Activated naive CD8-positive, alpha-beta T cell treated with anti-CD3 and anti-CD28 coated beads, Interleukin-2, amount 10 ng/mL, durations not matched to agents 7 days and 5 days (primary cell): ENCODE measurements at regions not wholly inside any gene's neighbourhood (a gene's known extent, or its start where the extent isn't known, plus 50 kb on each side); places are given as distances from the start of the nearest gene placed in this dataset.
"Not testable (repeated sequence)": the region's sequence is repeated elsewhere in the genome, so short reads cannot be mapped to it uniquely, and the experiment has no call there.

Experiments used
- ATAC-seq: fragments of 150-1000 bp; cut with Tn5 transposase; one replicate; pipeline ENCODE4 v1.10.0; 2021; ENCODE audit warnings: low read depth, moderate library complexity
- POLR2A ChIA-PET: fragments of 350-600 bp; sonication (Branson Sonifier 250); formaldehyde crosslinking; loops from one replicate; lab custom pipeline; 2021; ENCODE audit warnings: antibody characterized with exemption; lab: Charles Lee
- DNase-seq: peaks from one replicate; pipeline ENCODE4 v3.0.0; 2021
- H3K27ac Mint-ChIP-seq: one replicate; pipeline ENCODE4 v1.8.0; 2022; ENCODE audit warnings: mild to moderate bottlenecking, mixed read lengths
- H3K27me3 Mint-ChIP-seq: one replicate; pipeline ENCODE4 v1.8.0; 2022; ENCODE audit warnings: mild to moderate bottlenecking, moderate library complexity, mixed read lengths
- H3K36me3 Mint-ChIP-seq: one replicate; pipeline ENCODE4 v1.8.0; 2021; ENCODE audit warnings: mild to moderate bottlenecking, mixed read lengths
- H3K4me1 Mint-ChIP-seq: one replicate; pipeline ENCODE4 v1.8.0; 2021; ENCODE audit warnings: mixed read lengths
- H3K4me3 Mint-ChIP-seq: one replicate; pipeline ENCODE4 v1.8.0; 2022; ENCODE audit warnings: mild to moderate bottlenecking, moderate library complexity, mixed read lengths
- H3K9me3 Mint-ChIP-seq: one replicate; pipeline ENCODE4 v1.8.0; 2021; ENCODE audit warnings: mixed read lengths

DNA sequence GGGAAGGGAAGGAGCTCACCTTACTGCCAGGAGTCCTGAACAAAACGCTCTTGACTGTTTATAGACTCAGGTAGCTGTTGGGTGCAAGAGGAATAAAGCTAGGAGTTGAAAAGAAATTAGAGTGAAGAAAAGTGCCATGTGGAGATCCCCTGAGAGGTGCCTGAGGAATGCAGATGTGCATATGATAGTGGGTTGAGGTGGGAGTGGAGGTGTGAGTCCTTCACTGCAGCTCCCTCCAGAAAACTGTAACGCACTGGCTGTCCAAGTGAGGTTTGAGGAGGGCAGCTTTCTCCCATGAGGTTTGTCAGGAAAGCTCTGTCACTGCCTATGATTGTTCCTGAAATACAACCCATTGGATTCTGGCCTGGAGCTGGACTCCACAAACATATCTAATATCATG lies 904.8 kb upstream of the POT1 start:
- Mint-ChIP-seq H3K36me3 (no peaks in the 10 kb centered on the region), H3K4me3 (no peak overlapping the region), H3K27me3 (no peaks in the 10 kb centered on the region), H3K9me3 (peaks cover 8% of the 10 kb centered on the region), H3K27ac (no peak overlapping the region), H3K4me1 (no peaks in the 10 kb centered on the region)
- DNase-seq, result no peak
- ATAC-seq, result no peak
- POLR2A ChIA-PET, result no interaction called here

DNA sequence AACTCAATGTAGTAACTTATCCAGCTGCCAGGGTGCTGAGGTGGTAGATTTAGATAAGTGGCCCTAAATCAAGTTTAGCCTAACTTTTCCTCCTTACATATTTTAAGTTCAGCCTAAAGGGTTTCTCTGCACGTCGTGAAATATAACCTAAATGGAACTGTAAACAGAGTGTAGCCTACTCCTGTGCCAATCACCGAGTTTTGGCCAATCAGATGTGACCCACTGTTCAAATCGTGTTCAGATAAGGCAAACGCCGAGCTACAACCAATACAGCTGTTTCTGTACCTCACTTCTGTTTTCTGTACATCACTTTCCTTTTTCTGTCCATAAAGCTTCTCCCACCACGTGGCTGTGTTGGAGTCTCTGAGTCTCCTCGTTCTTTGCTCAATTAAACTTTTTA lies 904.2 kb upstream of the POT1 start:
- no peaks in the 10 kb centered on the region for H3K27me3 Mint-ChIP-seq

DNA sequence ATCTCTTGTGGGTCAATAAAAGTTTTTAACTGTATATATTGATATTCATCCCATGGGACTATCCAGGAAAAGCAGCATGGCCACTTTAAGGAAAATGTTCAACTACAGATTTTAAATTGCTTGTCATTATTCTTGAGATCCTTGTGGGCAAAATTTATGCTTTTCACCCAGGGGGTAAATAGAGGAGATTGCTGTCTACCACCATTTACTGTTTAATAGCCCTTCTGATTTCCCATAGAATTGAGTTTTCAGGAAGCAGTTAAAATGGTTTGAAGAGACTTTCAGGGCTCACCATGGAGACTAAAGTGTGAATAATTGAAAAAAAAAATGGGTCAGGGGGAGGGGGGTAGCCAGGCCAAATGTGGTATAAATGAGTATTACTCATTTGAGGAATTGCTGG lies 901.1 kb upstream of the POT1 start:
- peaks cover 16% of the 10 kb centered on the region for H3K9me3 Mint-ChIP-seq
- H3K27ac Mint-ChIP-seq, result no peak overlapping the region
- no peaks in the 10 kb centered on the region for H3K4me1 Mint-ChIP-seq
- no peaks in the 10 kb centered on the region for H3K27me3 Mint-ChIP-seq
- DNase-seq, result no peak
- ATAC-seq, result no peak
- no peaks in the 10 kb centered on the region for H3K36me3 Mint-ChIP-seq
- POLR2A ChIA-PET, result no interaction called here
- H3K4me3 Mint-ChIP-seq, result no peak overlapping the region

More for the DNA sequence above, 904.2 kb upstream of the POT1 start:
- Mint-ChIP-seq H3K4me3 (no peak overlapping the region), H3K36me3 (no peaks in the 10 kb centered on the region), H3K27ac (no peak overlapping the region), H3K4me1 (no peaks in the 10 kb centered on the region), H3K9me3 (peaks cover 10% of the 10 kb centered on the region)
- no peak for DNase-seq
- POLR2A ChIA-PET, result no interaction called here
- ATAC-seq, result no peak

DNA sequence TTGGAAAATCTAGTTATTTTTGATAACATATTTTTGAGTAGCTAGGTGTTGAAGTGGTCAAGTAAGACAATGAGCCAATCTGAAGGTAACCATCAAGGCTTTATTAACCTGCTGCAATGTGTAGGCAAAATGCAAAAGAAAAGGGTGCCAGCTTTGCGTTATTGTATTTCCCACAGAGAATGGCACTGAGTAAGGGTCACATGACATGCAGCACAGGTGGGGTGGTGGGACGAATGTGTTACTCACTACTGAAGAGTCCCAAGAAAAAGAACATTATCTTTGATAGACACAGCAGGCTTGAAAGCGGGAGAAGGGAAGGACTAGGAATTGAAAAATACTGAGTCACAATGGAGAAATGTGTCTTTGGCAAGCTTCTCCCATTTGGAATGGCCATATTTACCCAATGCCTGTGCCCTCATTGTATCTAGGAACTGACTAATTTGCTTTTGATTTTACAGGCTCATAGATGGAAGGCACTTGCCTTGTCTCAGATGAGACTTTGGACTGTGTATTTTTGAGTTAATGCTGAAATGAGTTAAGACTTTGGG lies 898.6 kb upstream of the POT1 start:
- Mint-ChIP-seq H3K4me1 (no peaks in the 10 kb centered on the region), H3K4me3 (no peak overlapping the region), H3K27ac (no peak overlapping the region), H3K9me3 (peaks cover 16% of the 10 kb centered on the region), H3K27me3 (no peaks in the 10 kb centered on the region), H3K36me3 (no peaks in the 10 kb centered on the region)
- DNase-seq (no peak), ATAC-seq (no peak)
- POLR2A ChIA-PET, result no interaction called here

DNA sequence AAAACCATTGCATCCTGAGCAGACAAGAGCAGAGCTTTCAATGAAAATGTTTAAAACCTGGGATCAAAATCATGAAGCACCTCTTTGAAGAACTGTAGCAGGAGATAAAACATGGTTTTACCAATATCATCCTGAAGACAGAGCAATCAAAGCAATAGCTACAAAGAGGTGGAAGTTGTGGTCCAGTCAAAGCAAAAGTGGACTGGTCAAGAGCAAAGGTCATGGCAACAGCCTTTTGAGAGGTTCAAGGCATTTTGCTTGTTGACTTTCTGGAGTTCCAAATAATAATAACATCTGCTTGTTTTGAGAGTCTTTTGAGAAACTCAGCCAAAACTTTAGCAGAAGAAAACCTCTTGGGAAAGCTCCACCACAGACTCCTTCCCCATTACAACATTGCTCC lies 893.9 kb upstream of the POT1 start:
- H3K4me3 Mint-ChIP-seq, result no peak overlapping the region
- H3K9me3 Mint-ChIP-seq, result peaks cover 5% of the 10 kb centered on the region
- POLR2A ChIA-PET, result no interaction called here
- H3K27me3 Mint-ChIP-seq, result no peaks in the 10 kb centered on the region
- no peak for ATAC-seq
- H3K36me3 Mint-ChIP-seq, result no peaks in the 10 kb centered on the region
- no peaks in the 10 kb centered on the region for H3K4me1 Mint-ChIP-seq
- no peak for DNase-seq
- H3K27ac Mint-ChIP-seq, result no peak overlapping the region

DNA sequence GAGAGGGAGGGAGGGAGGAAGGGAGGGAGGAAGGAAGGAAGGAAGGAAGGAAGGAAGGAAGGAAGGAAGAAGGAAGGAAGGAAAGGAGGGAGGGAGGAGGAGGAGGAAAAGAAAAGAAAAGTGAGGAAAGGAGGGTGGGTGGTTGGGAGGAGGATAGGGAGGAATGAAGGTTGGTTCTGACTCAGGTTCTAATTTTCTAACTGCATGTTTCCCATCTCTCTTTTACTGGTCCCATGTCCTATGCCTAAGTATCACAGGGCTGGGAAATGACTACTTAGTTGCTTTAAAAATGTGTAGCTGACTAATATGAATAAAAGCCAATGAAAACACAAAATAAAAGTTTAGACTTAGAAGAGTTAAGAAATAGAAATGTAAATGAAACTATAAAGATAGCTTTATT lies 890.9 kb upstream of the POT1 start:
- no peak overlapping the region for H3K27ac Mint-ChIP-seq
- H3K4me1 Mint-ChIP-seq, result no peaks in the 10 kb centered on the region
- POLR2A ChIA-PET, result no interaction called here
- no peaks in the 10 kb centered on the region for H3K36me3 Mint-ChIP-seq
- ATAC-seq, result no peak
- H3K9me3 Mint-ChIP-seq, result peaks cover 2% of the 10 kb centered on the region
- DNase-seq, result no peak
- no peaks in the 10 kb centered on the region for H3K27me3 Mint-ChIP-seq
- no peak overlapping the region for H3K4me3 Mint-ChIP-seq

DNA sequence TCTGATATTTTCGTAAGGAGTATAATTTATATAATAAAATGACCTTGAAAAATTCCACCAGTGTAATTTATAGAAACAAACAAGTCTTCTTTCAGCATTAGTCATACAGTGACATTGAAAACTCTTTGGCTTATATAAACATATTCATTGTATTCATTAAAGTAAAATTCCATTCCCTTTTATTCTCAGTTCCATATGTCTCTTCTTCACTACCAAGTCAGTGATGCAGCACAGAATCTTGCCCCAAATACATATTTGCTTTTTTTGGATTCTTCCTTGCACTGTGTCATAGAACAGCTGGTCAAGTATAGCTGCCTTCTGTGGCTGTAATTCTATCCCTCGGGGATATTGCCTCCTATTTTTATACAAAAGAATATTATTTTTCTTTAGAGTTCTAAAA lies 884.5 kb upstream of the POT1 start:
- no peaks in the 10 kb centered on the region for H3K9me3 Mint-ChIP-seq
- POLR2A ChIA-PET, result no interaction called here
- H3K27me3 Mint-ChIP-seq, result no peaks in the 10 kb centered on the region
- no peak overlapping the region for H3K27ac Mint-ChIP-seq
- no peaks in the 10 kb centered on the region for H3K36me3 Mint-ChIP-seq
- no peak for ATAC-seq
- DNase-seq, result no peak
- H3K4me1 Mint-ChIP-seq, result no peaks in the 10 kb centered on the region
- H3K4me3 Mint-ChIP-seq, result no peak overlapping the region

DNA sequence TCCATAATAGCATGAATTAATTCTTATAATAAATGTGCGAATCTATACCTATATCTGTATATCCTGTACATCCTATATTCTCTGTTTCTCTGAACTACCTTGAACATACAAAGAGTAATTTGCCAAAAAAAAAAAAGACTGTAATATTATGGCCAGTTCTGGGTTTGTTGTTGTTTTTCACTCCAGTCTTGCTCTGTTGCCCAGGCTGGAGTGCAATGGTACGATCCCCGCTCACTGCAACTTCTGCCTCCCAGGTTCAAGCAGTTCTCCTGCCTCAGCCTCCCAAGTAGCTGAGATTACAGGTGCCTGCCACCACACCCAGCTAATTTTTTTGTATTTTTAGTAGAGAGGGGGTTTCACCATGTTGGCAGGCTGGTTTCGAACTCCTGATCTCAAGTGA lies 876.9 kb upstream of the POT1 start:
- POLR2A ChIA-PET, ATAC-seq, H3K36me3 Mint-ChIP-seq, H3K4me1 Mint-ChIP-seq, H3K27me3 Mint-ChIP-seq, H3K9me3 Mint-ChIP-seq, H3K27ac Mint-ChIP-seq, DNase-seq, H3K4me3 Mint-ChIP-seq: not testable (repeated sequence)

DNA sequence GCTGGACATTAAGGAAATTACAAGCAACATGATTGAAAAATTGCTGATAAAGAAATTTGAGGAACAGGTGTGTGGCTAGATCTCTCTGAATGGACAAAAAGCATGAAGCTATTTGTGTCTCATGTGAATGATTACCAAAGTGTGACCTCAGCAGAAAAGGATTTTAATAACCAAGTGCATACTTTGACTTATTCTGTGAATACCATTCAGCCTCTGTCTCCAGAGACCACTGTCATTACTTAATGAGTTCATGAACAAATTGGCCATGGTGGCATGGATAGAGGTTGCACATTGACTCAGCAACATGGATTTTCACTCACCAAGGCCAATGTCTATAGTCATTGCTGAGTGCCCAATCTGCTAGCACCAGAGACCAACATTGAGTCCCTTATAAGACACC lies 874.6 kb upstream of the POT1 start:
- no peak for DNase-seq
- ATAC-seq, result no peak
- no peaks in the 10 kb centered on the region for H3K36me3 Mint-ChIP-seq
- H3K27me3 Mint-ChIP-seq, result no peaks in the 10 kb centered on the region
- no peak overlapping the region for H3K4me3 Mint-ChIP-seq
- H3K4me1 Mint-ChIP-seq, result no peaks in the 10 kb centered on the region
- H3K9me3 Mint-ChIP-seq, result peaks cover 9% of the 10 kb centered on the region
- POLR2A ChIA-PET, result no interaction called here
- H3K27ac Mint-ChIP-seq, result no peak overlapping the region

DNA sequence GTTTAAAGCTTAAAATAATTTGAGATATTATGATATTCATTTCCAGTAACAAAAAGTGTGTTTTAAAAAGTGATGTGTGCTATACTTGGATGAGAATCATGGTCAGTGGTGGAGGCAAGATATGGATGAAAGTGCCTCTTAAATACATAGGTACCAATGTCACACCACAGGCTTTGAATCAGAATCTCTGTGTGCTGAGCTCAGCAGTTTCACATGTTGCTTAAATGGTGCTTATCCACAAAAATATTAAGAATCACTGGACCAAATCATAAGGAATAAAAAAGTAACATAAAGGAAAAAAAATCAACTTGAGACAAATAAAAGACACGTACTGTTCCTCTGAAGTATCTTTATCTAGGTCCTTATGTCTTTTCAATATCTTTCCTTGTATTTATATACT lies 850.5 kb upstream of the POT1 start:
- H3K4me1 Mint-ChIP-seq, result no peaks in the 10 kb centered on the region
- no peak for DNase-seq
- H3K36me3 Mint-ChIP-seq, result no peaks in the 10 kb centered on the region
- POLR2A ChIA-PET, result no interaction called here
- H3K9me3 Mint-ChIP-seq, result peaks cover 4% of the 10 kb centered on the region
- no peaks in the 10 kb centered on the region for H3K27me3 Mint-ChIP-seq
- no peak overlapping the region for H3K4me3 Mint-ChIP-seq
- no peak overlapping the region for H3K27ac Mint-ChIP-seq
- no peak for ATAC-seq

DNA sequence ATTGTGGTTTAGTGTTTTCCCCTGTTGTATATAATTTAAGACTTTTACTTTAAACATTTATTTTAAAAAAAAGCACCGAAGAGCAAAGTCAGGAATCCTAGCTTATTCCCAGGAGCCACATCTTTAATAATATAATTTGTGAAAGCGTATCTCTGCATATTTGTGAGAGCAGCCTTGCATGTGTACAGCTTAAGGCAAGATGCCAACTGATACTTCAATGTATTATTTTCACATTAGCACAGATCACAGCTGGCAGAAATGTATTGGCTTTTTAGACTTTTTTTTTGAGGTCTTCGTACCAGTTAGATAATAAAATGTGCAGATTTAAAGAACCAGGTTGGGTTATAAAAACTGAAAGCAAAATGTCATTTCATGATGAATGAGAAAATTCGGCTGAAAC lies 845.7 kb upstream of the POT1 start:
- DNase-seq (no peak), ATAC-seq (no peak)
- Mint-ChIP-seq H3K4me3 (no peak overlapping the region), H3K4me1 (no peaks in the 10 kb centered on the region), H3K36me3 (no peaks in the 10 kb centered on the region), H3K27ac (no peak overlapping the region), H3K27me3 (no peaks in the 10 kb centered on the region), H3K9me3 (peaks cover 4% of the 10 kb centered on the region)
- POLR2A ChIA-PET, result no interaction called here

DNA sequence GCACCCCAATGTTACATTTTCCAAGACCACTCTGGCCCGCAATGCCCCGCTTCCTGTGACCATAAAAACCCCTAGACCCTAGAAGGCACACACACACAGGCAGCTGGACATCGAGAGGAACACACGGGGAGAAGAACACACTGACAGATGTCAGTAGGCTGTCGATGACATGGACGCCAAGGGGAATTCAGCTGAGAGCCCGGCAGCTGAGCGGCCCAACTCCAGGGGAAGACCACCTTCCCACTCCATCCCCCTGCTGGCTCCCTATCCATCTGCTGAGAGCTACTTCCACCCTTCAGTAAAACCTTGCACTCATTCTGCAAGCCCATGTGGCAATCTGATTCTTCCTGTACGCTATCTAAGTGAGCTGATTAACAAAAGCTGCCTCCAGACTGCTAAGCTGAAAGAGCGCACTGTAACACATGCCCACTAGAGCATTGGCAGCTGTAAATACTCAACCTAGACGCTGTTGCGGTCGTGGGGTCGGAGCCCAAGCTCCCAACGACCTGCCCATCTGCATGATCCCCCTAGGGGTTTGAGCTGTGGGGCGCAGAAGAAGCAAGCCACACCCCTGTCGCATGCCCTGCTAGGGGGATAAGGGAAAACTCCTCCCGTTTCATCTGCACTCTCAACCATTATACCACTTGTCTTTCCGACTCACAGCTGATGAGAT lies 843.6 kb upstream of the POT1 start:
- Mint-ChIP-seq H3K4me3 (no peak overlapping the region), H3K4me1 (no peaks in the 10 kb centered on the region), H3K27ac (no peak overlapping the region), H3K36me3 (no peaks in the 10 kb centered on the region), H3K27me3 (no peaks in the 10 kb centered on the region), H3K9me3 (peaks cover 1% of the 10 kb centered on the region)
- POLR2A ChIA-PET, result no interaction called here
- DNase-seq, result no peak
- ATAC-seq, result no peak

DNA sequence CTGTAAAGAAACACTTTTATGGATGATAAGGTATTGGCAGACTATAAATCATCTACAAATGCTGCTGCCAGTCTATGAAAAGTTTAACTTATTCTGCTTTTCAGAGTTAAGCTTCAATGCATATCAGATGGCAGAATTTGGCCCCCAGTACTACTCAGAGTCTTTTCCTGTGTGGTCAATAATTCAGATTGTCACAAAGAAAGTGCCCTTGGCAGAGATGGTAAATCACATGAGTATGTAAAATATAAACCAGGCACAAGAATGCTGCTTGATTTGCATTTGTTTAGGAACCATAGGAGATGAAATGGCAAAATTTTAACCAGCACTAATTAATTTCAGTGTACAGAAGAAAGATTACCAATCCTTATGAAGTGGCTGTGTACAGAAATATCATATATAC lies 818.3 kb upstream of the POT1 start:
- H3K27me3 Mint-ChIP-seq, result no peaks in the 10 kb centered on the region
- H3K9me3 Mint-ChIP-seq, result peaks cover 4% of the 10 kb centered on the region
- H3K36me3 Mint-ChIP-seq, result no peaks in the 10 kb centered on the region
- H3K27ac Mint-ChIP-seq, result no peak overlapping the region
- POLR2A ChIA-PET, result no interaction called here
- H3K4me3 Mint-ChIP-seq, result no peak overlapping the region
- ATAC-seq (no peak), DNase-seq (no peak)
- H3K4me1 Mint-ChIP-seq, result no peaks in the 10 kb centered on the region

DNA sequence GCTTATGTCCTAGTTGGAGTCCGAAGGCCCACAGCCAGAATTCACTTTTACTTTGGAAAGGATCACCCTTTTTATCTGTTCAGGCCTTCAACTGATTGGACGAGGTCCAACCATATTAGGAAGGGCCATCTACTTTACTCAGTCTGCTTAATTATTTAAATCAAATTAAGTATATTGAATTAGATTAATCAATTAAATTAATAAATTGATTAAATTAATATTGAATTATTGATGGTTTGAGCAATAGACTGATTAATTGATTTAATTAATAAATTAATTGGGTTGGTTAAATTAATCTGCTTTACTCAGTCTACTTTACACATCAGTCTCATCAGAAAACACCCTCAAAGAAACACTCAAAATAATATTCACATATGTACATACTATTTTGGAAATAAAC lies 816.9 kb upstream of the POT1 start:
- ATAC-seq, result no peak
- no peaks in the 10 kb centered on the region for H3K27me3 Mint-ChIP-seq
- no peak overlapping the region for H3K27ac Mint-ChIP-seq
- peaks cover 6% of the 10 kb centered on the region for H3K9me3 Mint-ChIP-seq
- DNase-seq, result no peak
- no peaks in the 10 kb centered on the region for H3K36me3 Mint-ChIP-seq
- H3K4me1 Mint-ChIP-seq, result no peaks in the 10 kb centered on the region
- POLR2A ChIA-PET, result no interaction called here
- no peak overlapping the region for H3K4me3 Mint-ChIP-seq

DNA sequence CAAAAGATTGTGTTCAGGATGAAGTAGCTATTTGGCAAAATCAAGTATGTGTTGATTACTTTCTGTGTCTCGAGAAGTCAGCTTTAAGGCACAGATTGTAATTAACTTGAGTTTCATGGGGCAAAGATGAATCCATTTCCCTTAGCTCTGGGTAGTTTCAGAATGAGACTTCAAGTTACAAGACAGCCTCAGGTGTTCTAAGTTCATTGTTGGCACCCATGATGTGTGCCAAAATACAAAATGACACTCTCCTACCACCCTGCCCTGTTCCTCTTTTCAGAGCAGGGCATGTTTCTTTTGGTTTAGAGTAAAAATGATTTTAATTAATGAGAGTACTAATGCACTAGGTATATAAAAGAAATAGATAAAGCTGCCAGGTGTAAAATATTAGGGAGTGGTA lies 797.6 kb upstream of the POT1 start:
- H3K4me3 Mint-ChIP-seq, result no peak overlapping the region
- no peak overlapping the region for H3K27ac Mint-ChIP-seq
- DNase-seq, result no peak
- H3K27me3 Mint-ChIP-seq, result no peaks in the 10 kb centered on the region
- H3K36me3 Mint-ChIP-seq, result no peaks in the 10 kb centered on the region
- POLR2A ChIA-PET, result no interaction called here
- peaks cover 2% of the 10 kb centered on the region for H3K9me3 Mint-ChIP-seq
- no peak for ATAC-seq
- no peaks in the 10 kb centered on the region for H3K4me1 Mint-ChIP-seq
